Spinal cord (tissue), 9 donors: ENCODE measurements at regions not wholly inside any gene's neighbourhood (a gene's known extent, or its start where the extent isn't known, plus 50 kb on each side); places are given as distances from the start of the nearest gene placed in this dataset.
A peak's percentile ranks its signal among the peaks of the same experiment; 100 is the strongest.

Experiments used
- DNase-seq, 6 donors: peaks; one replicate each; pipeline versions ENCODE4 v3.0.0 to v3.0.0-alpha.2; 2013 to 2015; ENCODE audit warnings: low spot score in 6 of 6, low read depth in 4 of 6
- H3K27ac ChIP-seq: one replicate; pipeline ENCODE4 v1.5.1; 2013; ENCODE audit warnings: low read depth, low read length, control low read depth
- H3K27me3 ChIP-seq: one replicate; pipeline ENCODE4 v1.6.1; 2013; ENCODE audit warnings: low read length; ENCODE audit not compliant: control insufficient read depth, insufficient read depth
- H3K36me3 ChIP-seq: one replicate; pipeline ENCODE4 v1.6.1; 2013; ENCODE audit warnings: low read length; ENCODE audit not compliant: control insufficient read depth, insufficient read depth
- H3K4me1 ChIP-seq: one replicate; pipeline ENCODE4 v1.6.1; 2013; ENCODE audit warnings: low read length; ENCODE audit not compliant: control insufficient read depth, insufficient read depth
- H3K4me3 ChIP-seq: one replicate; pipeline ENCODE4 v1.5.1; 2013; ENCODE audit warnings: low read depth, low read length, control low read depth
- H3K9me3 ChIP-seq: one replicate; pipeline ENCODE4 v1.6.1; 2013; ENCODE audit warnings: low read length; ENCODE audit not compliant: control insufficient read depth, insufficient read depth
- WGBS: methylation state at CpG from one replicate; pipeline ENCODE4 v1.1.5; 2013; ENCODE audit warnings: missing lambda C conversion rate; ENCODE audit not compliant: insufficient coverage; 5-methylcytosine and 5-hydroxymethylcytosine counted together
- donor health status: healthy.

- no peak for DNase-seq
- H3K9me3 ChIP-seq = no peaks in the 10 kb centered on the region
- no peaks in the 10 kb centered on the region for H3K27me3 ChIP-seq
- H3K27ac ChIP-seq = no peak overlapping the region
- no peaks in the 10 kb centered on the region for H3K36me3 ChIP-seq
- H3K4me1 ChIP-seq = no peaks in the 10 kb centered on the region
- H3K4me3 ChIP-seq = no peak overlapping the region
- WGBS = 89% methylated on average over 1 of the region's 1 CpG
Measured at GRCh38 chr6:146894624-146895023, 295.9 kb downstream of the ADGB start.

GRCh38 chr6:146895101-146895771 is 296.5 kb downstream of the ADGB start:
- Histone ChIP-seq H3K4me3 (no peak overlapping the region), H3K4me1 (no peaks in the 10 kb centered on the region), H3K27me3 (no peaks in the 10 kb centered on the region), H3K9me3 (no peaks in the 10 kb centered on the region), H3K27ac (no peak overlapping the region), H3K36me3 (no peaks in the 10 kb centered on the region)
- DNase-seq = no peak
- 85% methylated on average over 5 of the region's 9 CpGs for WGBS

GRCh38 chr6:146895772-146896061 is 296.9 kb downstream of the ADGB start:
- WGBS = no CpG with 5 or more reads among the region's 3 CpGs
- H3K36me3 ChIP-seq = no peaks in the 10 kb centered on the region
- H3K27ac ChIP-seq = no peak overlapping the region
- no peaks in the 10 kb centered on the region for H3K27me3 ChIP-seq
- H3K9me3 ChIP-seq = no peaks in the 10 kb centered on the region
- no peaks in the 10 kb centered on the region for H3K4me1 ChIP-seq
- no peak for DNase-seq
- H3K4me3 ChIP-seq = no peak overlapping the region

GRCh38 chr6:146896062-146896813 is 297.5 kb downstream of the ADGB start:
- WGBS = 92% methylated on average over 4 of the region's 8 CpGs
- no peaks in the 10 kb centered on the region for H3K9me3 ChIP-seq
- H3K4me3 ChIP-seq = no peak overlapping the region
- H3K4me1 ChIP-seq = no peaks in the 10 kb centered on the region
- H3K27me3 ChIP-seq = no peaks in the 10 kb centered on the region
- DNase-seq = no peak
- H3K36me3 ChIP-seq = no peaks in the 10 kb centered on the region
- H3K27ac ChIP-seq = no peak overlapping the region

- Histone ChIP-seq H3K9me3 (no peaks in the 10 kb centered on the region), H3K36me3 (no peaks in the 10 kb centered on the region), H3K4me1 (no peaks in the 10 kb centered on the region), H3K27ac (no peak overlapping the region), H3K4me3 (no peak overlapping the region), H3K27me3 (no peaks in the 10 kb centered on the region)
- WGBS = no CpG with 5 or more reads among the region's 4 CpGs
- no peak for DNase-seq
Measured at GRCh38 chr6:146896960-146897701, 298.4 kb downstream of the ADGB start.

GRCh38 chr6:146898069-146898887 is 299.5 kb downstream of the ADGB start:
- no peak overlapping the region for H3K4me3 ChIP-seq
- H3K4me1 ChIP-seq = no peaks in the 10 kb centered on the region
- DNase-seq = no peak
- no peak overlapping the region for H3K27ac ChIP-seq
- no peaks in the 10 kb centered on the region for H3K27me3 ChIP-seq
- no peaks in the 10 kb centered on the region for H3K9me3 ChIP-seq
- no CpG with 5 or more reads among the region's 6 CpGs for WGBS
- H3K36me3 ChIP-seq = no peaks in the 10 kb centered on the region

- no peak overlapping the region for H3K4me3 ChIP-seq
- no peaks in the 10 kb centered on the region for H3K27me3 ChIP-seq
- H3K36me3 ChIP-seq = no peaks in the 10 kb centered on the region
- 100% methylated on average over 1 of the region's 3 CpGs for WGBS
- H3K27ac ChIP-seq = no peak overlapping the region
- no peaks in the 10 kb centered on the region for H3K9me3 ChIP-seq
- no peaks in the 10 kb centered on the region for H3K4me1 ChIP-seq
- DNase-seq = no peak
Measured at GRCh38 chr6:146898888-146899227, 300.1 kb downstream of the ADGB start.

GRCh38 chr6:146901940-146902816 is 302.0 kb upstream of the STXBP5 start:
- Histone ChIP-seq H3K9me3 (no peaks in the 10 kb centered on the region), H3K4me1 (no peaks in the 10 kb centered on the region), H3K36me3 (no peaks in the 10 kb centered on the region), H3K27ac (no peak overlapping the region), H3K27me3 (no peaks in the 10 kb centered on the region), H3K4me3 (no peak overlapping the region)
- 100% methylated on average over 2 of the region's 6 CpGs for WGBS
- DNase-seq = peak in 1 of 6 donors; percentile 38

GRCh38 chr6:146902846-146903245 is 301.4 kb upstream of the STXBP5 start:
- no peaks in the 10 kb centered on the region for H3K36me3 ChIP-seq
- DNase-seq = no peak
- no CpG with 5 or more reads among the region's 1 CpG for WGBS

More at GRCh38 chr6:146902846-146903245, 301.4 kb upstream of the STXBP5 start:
- Histone ChIP-seq H3K9me3 (no peaks in the 10 kb centered on the region), H3K4me1 (no peaks in the 10 kb centered on the region), H3K4me3 (no peak overlapping the region), H3K27me3 (no peaks in the 10 kb centered on the region), H3K27ac (no peak overlapping the region)
